GM12878 (cell line): ENCODE measurements at regions not wholly inside any gene's neighbourhood (a gene's known extent, or its start where the extent isn't known, plus 50 kb on each side); places are given as distances from the start of the nearest gene placed in this dataset.

Experiments
- ATAC-seq: fragments of 200-7000 bp; cut with Tn5 transposase; 3 replicates; pipeline ENCODE4 v1.9.1; 2020; ENCODE audit warnings: mild to moderate bottlenecking, moderate library complexity
- BruUV-seq: library from RNA; stranded (reverse); fragments of 400-500 nt; replicated peaks from 2 replicates; lab custom pipeline; 2021; lab: Mats Ljungman, UMichigan
- CTCF ChIA-PET: fragments of 300-600 bp; sonication (Branson Sonifier 250); formaldehyde crosslinking; extraction: SDS; loops from one replicate; lab custom pipeline; 2021; ENCODE audit warnings: inconsistent platforms; lab: Yijun Ruan, JAX
- POLR2A ChIA-PET: fragments of 350-600 bp; formaldehyde crosslinking; extraction: SDS; loops from one replicate; lab custom pipeline; 2021; ENCODE audit warnings: inconsistent platforms; lab: Charles Lee
- RAD21 ChIA-PET: fragments of 300-600 bp; sonication (Branson Sonifier 250); formaldehyde crosslinking; loops from one replicate; lab custom pipeline; 2023; ENCODE audit warnings: antibody characterized with exemption; ENCODE audit not compliant: unreplicated experiment; lab: Charles Lee
- SMC1A ChIA-PET: fragments of 300-600 bp; sonication (Branson Sonifier 250); formaldehyde crosslinking; loops from one replicate; lab custom pipeline; 2023; ENCODE audit not compliant: unreplicated experiment, uncharacterized antibody; lab: Charles Lee
- DNase-seq: peaks from one replicate; pipeline ENCODE4 v3.0.0-alpha.2; 2011; ENCODE audit warnings: low read depth, low spot score
- FAIRE-seq: peaks from 3 replicates; lab custom pipeline; 2011; peaks lifted over from hg19 to GRCh38; lab: Jason Lieb, UNC
- H2AFZ ChIP-seq: 2 replicates; pipeline ENCODE4 v1.6.0; 2011; ENCODE audit warnings: low read depth, low read length, control low read depth; ENCODE audit not compliant: control insufficient read depth
- H3K27ac ChIP-seq: 2 replicates; pipeline ENCODE4 v1.5.1; 2011; ENCODE audit warnings: control low read depth; ENCODE audit not compliant: control insufficient read depth, insufficient read depth
- H3K27me3 ChIP-seq, 2 experiments: replicated peaks in 1 of 2; 2 replicates each; pipeline versions ENCODE4 v1.6.0 to v1.6.1; 2011; ENCODE audit warnings: low read length in 1 of 2; ENCODE audit not compliant: control insufficient read depth in 2 of 2, insufficient read depth in 2 of 2
- H3K36me3 ChIP-seq, 2 experiments: 2 replicates each; pipeline ENCODE4 v1.5.1; 2011; ENCODE audit warnings: low read length in 1 of 2; ENCODE audit not compliant: control insufficient read depth in 2 of 2, insufficient read depth in 2 of 2
- H3K4me1 ChIP-seq: 2 replicates; pipeline ENCODE4 v1.6.1; 2011; ENCODE audit warnings: mild to moderate bottlenecking, low read length, moderate library complexity, mixed read lengths; ENCODE audit not compliant: control insufficient read depth, insufficient read depth
- H3K4me2 ChIP-seq: 2 replicates; pipeline ENCODE4 v1.6.0; 2011; ENCODE audit warnings: control low read depth; ENCODE audit not compliant: control insufficient read depth, insufficient read depth
- H3K4me3 ChIP-seq: fragments of 200-600 bp; sonication (generic); 2 replicates; pipeline ENCODE4 v1.5.1; 2016
- H3K79me2 ChIP-seq: 2 replicates; pipeline ENCODE4 v1.6.0; 2011; ENCODE audit warnings: low read length; ENCODE audit not compliant: control insufficient read depth, insufficient read depth
- H3K9ac ChIP-seq: 2 replicates; pipeline ENCODE4 v1.8.0; 2011; ENCODE audit warnings: low read length, control low read depth, mixed read lengths; ENCODE audit not compliant: control insufficient read depth, insufficient read depth
- H3K9me3 ChIP-seq: replicated peaks from 3 replicates; pipeline ENCODE4 v1.5.1; 2011; ENCODE audit warnings: mild to moderate bottlenecking, low read length; ENCODE audit not compliant: control insufficient read depth, insufficient read depth
- H4K20me1 ChIP-seq: 2 replicates; pipeline ENCODE4 v1.6.0; 2011; ENCODE audit not compliant: control insufficient read depth, insufficient read depth
- HSF1 ChIP-seq: fragments of 150-350 bp; IDR thresholded peaks from 2 replicates; pipeline ENCODE4 v1.6.1; 2014; ENCODE audit warnings: mild to moderate bottlenecking, low read depth, low read length
- JUNB ChIP-seq: IDR thresholded peaks from 2 replicates; pipeline ENCODE4 v1.6.1; 2016; ENCODE audit warnings: antibody characterized with exemption, mild to moderate bottlenecking
- MTA3 ChIP-seq: IDR thresholded peaks from 2 replicates; pipeline ENCODE4 v1.6.1; 2012; ENCODE audit warnings: low read length, inconsistent platforms, borderline replicate concordance
- NFIC ChIP-seq: IDR thresholded peaks from 2 replicates; pipeline ENCODE4 v1.6.1; 2012; ENCODE audit warnings: low read depth, mild to moderate bottlenecking, inconsistent platforms, low read length, moderate library complexity
- POLR2A ChIP-seq: IDR thresholded peaks from 2 replicates; pipeline ENCODE4 v1.6.1; 2011; ENCODE audit warnings: low read depth, mild to moderate bottlenecking, low read length
- RB1 ChIP-seq: fragments of 450-650 bp; formaldehyde crosslinking; IDR thresholded peaks from 2 replicates; pipeline ENCODE4 v1.6.1; 2017; ENCODE audit warnings: mild to moderate bottlenecking, borderline replicate concordance
- RCOR1 ChIP-seq: conservative IDR thresholded peaks from 2 replicates; pipeline ENCODE4 v1.6.1; 2012; ENCODE audit warnings: low read depth, low read length, improper control_type of control experiment
- RFX5 ChIP-seq: IDR thresholded peaks from 2 replicates; pipeline ENCODE4 v1.6.1; 2011; ENCODE audit warnings: low read depth, low read length, improper control_type of control experiment
- SP1 ChIP-seq: IDR thresholded peaks from one replicate; pipeline ENCODE4 v1.6.1; 2011; ENCODE audit warnings: low read depth, low read length
- TCF12 ChIP-seq: IDR thresholded peaks from 2 replicates; pipeline ENCODE4 v1.6.1; 2011; ENCODE audit warnings: low read depth, mild to moderate bottlenecking, low read length
- ZBTB4 ChIP-seq: fragments of 450-650 bp; formaldehyde crosslinking; IDR thresholded peaks from 2 replicates; pipeline ENCODE4 v1.4.0; 2022; ENCODE audit warnings: mild to moderate bottlenecking, moderate library complexity
- WGBS: methylation state at CpG from one replicate; pipeline ENCODE4 v1.1.6; 2016; ENCODE audit warnings: low lambda C conversion rate; ENCODE audit not compliant: insufficient replicate concordance, insufficient coverage; ENCODE audit errors: missing lambda C conversion rate; 5-methylcytosine and 5-hydroxymethylcytosine counted together
- in situ Hi-C: fragments of 300-500 bp; cut with MboI; formaldehyde crosslinking; loops from 9 replicates; pipeline ENCODE4 v1.14.3; 2018; ENCODE audit warnings: mixed read lengths
- intact Hi-C: fragments of 100-400 bp; cut with micrococcal nuclease; formaldehyde crosslinking; loops from one replicate; pipeline ENCODE4 v1.14.2; 2022; ENCODE audit not compliant: unreplicated experiment
- TF ChIP-seq, protein P1 (sequence below): IDR thresholded peaks from 2 replicates; pipeline ENCODE4 v1.6.1; 2011; ENCODE audit warnings: borderline replicate concordance, low read depth, mild to moderate bottlenecking, moderate library complexity, mixed read lengths, low read length; ENCODE audit not compliant: insufficient read depth; ENCODE audit errors: extremely low read length
- TF ChIP-seq, protein P2 (sequence below): IDR thresholded peaks from 2 replicates; pipeline ENCODE4 v1.6.1; 2011; ENCODE audit warnings: low read depth, low read length, improper control_type of control experiment, borderline replicate concordance

- ChIA-PET SMC1A (no interaction called here), POLR2A (no interaction called here), RAD21 (no interaction called here), CTCF (no interaction called here)
- in situ Hi-C loops (no loop called here), intact Hi-C loops (no loop called here)
- ATAC-seq: no peak
- no peak for TF ChIP-seq RCOR1
- TF ChIP-seq HSF1: no peak
- no peak for TF ChIP-seq TCF12
- Histone ChIP-seq H3K27ac (no peak overlapping the region), H3K9me3 (no peaks in the 10 kb centered on the region), H3K4me1 (no peaks in the 10 kb centered on the region), H2AFZ (no peak overlapping the region), H4K20me1 (no peaks in the 10 kb centered on the region), H3K4me3 (no peak overlapping the region), H3K4me2 (no peak overlapping the region), H3K79me2 (no peaks in the 10 kb centered on the region), H3K36me3 (no peaks in the 10 kb centered on the region), H3K27me3 (no peaks in the 10 kb centered on the region), H3K9ac (no peak overlapping the region)
- BruUV-seq: no TSS peak
- no peak for DNase-seq
- 16% methylated on average over 2 of the region's 2 CpGs for WGBS
- no peak for FAIRE-seq
These were observed 866.0 kb downstream of the MCTP2 start for GRCh38 chr15:95097361-95097760.

GRCh38 chr15:95105229-95105628 lies 873.9 kb downstream of the MCTP2 start:
- no peaks in the 10 kb centered on the region for H3K36me3 ChIP-seq
- ChIA-PET RAD21 (no interaction called here), SMC1A (no interaction called here), POLR2A (no interaction called here), CTCF (interaction anchor here (0.6 kb wide), 1 partner anchor 1677 kb away, joined by 3 read pairs; no protein-coding TSS in a partner anchor)
- no peak for ATAC-seq
- intact Hi-C loops (no loop called here), in situ Hi-C loops (no loop called here)
- H3K4me3 ChIP-seq: no peak overlapping the region
- no peak for FAIRE-seq
- no peaks in the 10 kb centered on the region for H3K27me3 ChIP-seq
- no peaks in the 10 kb centered on the region for H3K9me3 ChIP-seq
- H2AFZ ChIP-seq: no peak overlapping the region
- no peak overlapping the region for H3K27ac ChIP-seq
- no peaks in the 10 kb centered on the region for H3K79me2 ChIP-seq
- H3K4me1 ChIP-seq: no peaks in the 10 kb centered on the region
- H4K20me1 ChIP-seq: no peaks in the 10 kb centered on the region
- no peak overlapping the region for H3K9ac ChIP-seq
- BruUV-seq: no TSS peak
- no peak for DNase-seq
- no peak overlapping the region for H3K4me2 ChIP-seq
- WGBS: 43% methylated on average over 2 of the region's 2 CpGs
- no peak for TF ChIP-seq MTA3
- TF ChIP-seq RFX5: no peak
- TF ChIP-seq SP1: no peak
- TF ChIP-seq, protein P1, sequence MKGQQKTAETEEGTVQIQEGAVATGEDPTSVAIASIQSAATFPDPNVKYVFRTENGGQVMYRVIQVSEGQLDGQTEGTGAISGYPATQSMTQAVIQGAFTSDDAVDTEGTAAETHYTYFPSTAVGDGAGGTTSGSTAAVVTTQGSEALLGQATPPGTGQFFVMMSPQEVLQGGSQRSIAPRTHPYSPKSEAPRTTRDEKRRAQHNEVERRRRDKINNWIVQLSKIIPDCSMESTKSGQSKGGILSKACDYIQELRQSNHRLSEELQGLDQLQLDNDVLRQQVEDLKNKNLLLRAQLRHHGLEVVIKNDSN: no peak
- TF ChIP-seq, protein P2, sequence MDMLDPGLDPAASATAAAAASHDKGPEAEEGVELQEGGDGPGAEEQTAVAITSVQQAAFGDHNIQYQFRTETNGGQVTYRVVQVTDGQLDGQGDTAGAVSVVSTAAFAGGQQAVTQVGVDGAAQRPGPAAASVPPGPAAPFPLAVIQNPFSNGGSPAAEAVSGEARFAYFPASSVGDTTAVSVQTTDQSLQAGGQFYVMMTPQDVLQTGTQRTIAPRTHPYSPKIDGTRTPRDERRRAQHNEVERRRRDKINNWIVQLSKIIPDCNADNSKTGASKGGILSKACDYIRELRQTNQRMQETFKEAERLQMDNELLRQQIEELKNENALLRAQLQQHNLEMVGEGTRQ: no peak
- no peak for TF ChIP-seq RB1
- no peak for TF ChIP-seq POLR2A
- TF ChIP-seq NFIC: no peak
- TF ChIP-seq JUNB: no peak
- no peak for TF ChIP-seq ZBTB4 (CRISPR knock-in tag)
